ENCODE measurements at regions not wholly inside any gene's neighbourhood (a gene's known extent, or its start where the extent isn't known, plus 50 kb on each side); places are given as distances from the start of the nearest gene placed in this dataset.

DNA sequence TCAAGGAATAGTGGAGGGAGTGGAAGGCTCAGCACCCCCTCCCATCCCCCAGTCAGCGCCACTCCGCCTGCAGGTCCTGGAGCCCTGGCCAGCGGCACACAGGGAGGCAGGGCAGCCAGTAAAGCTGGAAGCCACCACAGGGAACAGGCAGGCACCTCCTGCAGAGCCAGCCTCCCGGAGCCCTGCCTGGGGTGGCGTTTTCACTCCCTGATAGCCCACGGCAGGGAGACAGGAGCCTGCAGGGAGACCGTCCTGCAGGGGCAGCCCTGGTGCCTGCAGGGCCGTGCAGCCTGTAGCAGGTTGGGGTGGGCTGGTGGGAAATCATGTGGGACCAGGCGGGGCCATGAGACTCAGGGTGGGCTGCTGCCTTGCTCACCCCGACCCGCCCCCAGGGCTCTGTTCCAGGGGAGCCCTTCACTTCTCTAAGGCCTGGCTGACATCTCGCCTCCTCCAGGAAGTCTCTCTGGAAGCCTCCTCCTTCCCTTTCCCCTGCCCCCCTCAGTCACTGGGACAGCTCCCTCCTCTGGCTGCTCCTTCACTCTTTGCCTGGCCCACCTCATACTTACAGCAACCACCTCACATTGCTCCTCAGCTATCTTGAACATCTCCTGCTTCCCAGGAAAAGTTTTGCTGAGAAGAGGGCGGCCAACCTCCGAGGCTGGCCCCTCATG is 221.0 kb downstream of the GLI2 start:
- H3K9me3 ChIP-seq (ENCODE audit: insufficient read depth, low read depth) = no peaks in the 10 kb centered on the region
- no peak for DNase-seq
- no peaks in the 10 kb centered on the region for H3F3A ChIP-seq (ENCODE audit: insufficient read depth, low read depth)
- ChIA-PET CTCF (no interaction called here), POLR2A (ENCODE audit: unreplicated experiment) (no interaction called here)
- no peaks in the 10 kb centered on the region for H3K36me3 ChIP-seq (ENCODE audit: low read depth)
- TF ChIP-seq EZH2 (IDR thresholded peaks at IDR 0.05; ENCODE audit: low read depth) = no peak
- TF ChIP-seq, protein P1, sequence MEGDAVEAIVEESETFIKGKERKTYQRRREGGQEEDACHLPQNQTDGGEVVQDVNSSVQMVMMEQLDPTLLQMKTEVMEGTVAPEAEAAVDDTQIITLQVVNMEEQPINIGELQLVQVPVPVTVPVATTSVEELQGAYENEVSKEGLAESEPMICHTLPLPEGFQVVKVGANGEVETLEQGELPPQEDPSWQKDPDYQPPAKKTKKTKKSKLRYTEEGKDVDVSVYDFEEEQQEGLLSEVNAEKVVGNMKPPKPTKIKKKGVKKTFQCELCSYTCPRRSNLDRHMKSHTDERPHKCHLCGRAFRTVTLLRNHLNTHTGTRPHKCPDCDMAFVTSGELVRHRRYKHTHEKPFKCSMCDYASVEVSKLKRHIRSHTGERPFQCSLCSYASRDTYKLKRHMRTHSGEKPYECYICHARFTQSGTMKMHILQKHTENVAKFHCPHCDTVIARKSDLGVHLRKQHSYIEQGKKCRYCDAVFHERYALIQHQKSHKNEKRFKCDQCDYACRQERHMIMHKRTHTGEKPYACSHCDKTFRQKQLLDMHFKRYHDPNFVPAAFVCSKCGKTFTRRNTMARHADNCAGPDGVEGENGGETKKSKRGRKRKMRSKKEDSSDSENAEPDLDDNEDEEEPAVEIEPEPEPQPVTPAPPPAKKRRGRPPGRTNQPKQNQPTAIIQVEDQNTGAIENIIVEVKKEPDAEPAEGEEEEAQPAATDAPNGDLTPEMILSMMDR (conservative IDR thresholded peaks at IDR 0.05) = no peak
- H3K4me1 ChIP-seq (replicated peaks; ENCODE audit: insufficient read depth) = no peaks in the 10 kb centered on the region
- no TSS peak for BruUV-seq (replicated peaks)
- intact Hi-C loops (cut with micrococcal nuclease; ENCODE audit: unreplicated experiment) = loop anchor here (10.0 kb wide), 1 partner anchor 78 kb away; no protein-coding TSS in a partner anchor
- no peaks in the 10 kb centered on the region for H3K9me2 ChIP-seq (ENCODE audit: insufficient read depth)
- H3K27me3 ChIP-seq (ENCODE audit: insufficient read depth, low read depth) = peaks cover 10% of the 10 kb centered on the region
- H3K4me3 ChIP-seq = no peak overlapping the region
- H4K20me1 ChIP-seq (ENCODE audit: insufficient read depth) = no peaks in the 10 kb centered on the region
- H3K27ac ChIP-seq = no peak overlapping the region
- no peaks in the 10 kb centered on the region for H3K79me2 ChIP-seq (ENCODE audit: low read depth)
- no peak overlapping the region for H2AFZ ChIP-seq
- H3K4me2 ChIP-seq = no peak overlapping the region

DNA sequence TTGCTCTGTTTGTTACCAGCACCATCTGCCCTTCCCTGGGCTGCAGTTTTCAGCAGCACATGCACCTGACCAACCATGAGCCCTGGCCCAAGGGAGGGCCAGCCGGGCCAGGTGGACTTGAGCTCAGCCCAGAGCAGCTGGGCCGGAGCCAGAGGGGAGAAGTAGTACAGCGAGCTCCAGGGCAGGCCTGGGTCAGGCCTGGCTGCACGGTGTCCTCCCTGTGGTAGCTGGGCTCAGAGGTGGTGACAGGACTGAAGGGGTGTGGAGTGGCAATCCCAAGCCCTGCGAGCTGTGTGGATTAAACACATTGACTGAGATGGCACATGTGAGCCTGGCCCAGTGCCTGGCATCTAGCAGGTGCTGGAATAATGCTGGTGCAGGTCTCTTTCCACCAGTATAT is 222.2 kb downstream of the GLI2 start:
- H3K4me3 ChIP-seq = no peak overlapping the region
- no peak overlapping the region for H3K27ac ChIP-seq
- ChIA-PET POLR2A (ENCODE audit: unreplicated experiment) (no interaction called here), CTCF (no interaction called here)
- no peaks in the 10 kb centered on the region for H3K79me2 ChIP-seq (ENCODE audit: low read depth)
- no peaks in the 10 kb centered on the region for H3K9me3 ChIP-seq (ENCODE audit: insufficient read depth, low read depth)
- H3K4me2 ChIP-seq = no peak overlapping the region
- H3K27me3 ChIP-seq (ENCODE audit: insufficient read depth, low read depth) = peaks cover 10% of the 10 kb centered on the region
- TF ChIP-seq, protein P1 (conservative IDR thresholded peaks at IDR 0.05) = no peak
- no peak for TF ChIP-seq EZH2 (IDR thresholded peaks at IDR 0.05; ENCODE audit: low read depth)
- no peak overlapping the region for H2AFZ ChIP-seq
- H3K36me3 ChIP-seq (ENCODE audit: low read depth) = no peaks in the 10 kb centered on the region
- H3K4me1 ChIP-seq (replicated peaks; ENCODE audit: insufficient read depth) = no peaks in the 10 kb centered on the region
- no peaks in the 10 kb centered on the region for H3F3A ChIP-seq (ENCODE audit: insufficient read depth, low read depth)
- H3K9me2 ChIP-seq (ENCODE audit: insufficient read depth) = no peaks in the 10 kb centered on the region
- no TSS peak for BruUV-seq (replicated peaks)
- DNase-seq = no peak
- intact Hi-C loops (cut with micrococcal nuclease; ENCODE audit: unreplicated experiment) = loop anchor here (10.0 kb wide), 1 partner anchor 77 kb away; no protein-coding TSS in a partner anchor
- H4K20me1 ChIP-seq (ENCODE audit: insufficient read depth) = no peaks in the 10 kb centered on the region

DNA sequence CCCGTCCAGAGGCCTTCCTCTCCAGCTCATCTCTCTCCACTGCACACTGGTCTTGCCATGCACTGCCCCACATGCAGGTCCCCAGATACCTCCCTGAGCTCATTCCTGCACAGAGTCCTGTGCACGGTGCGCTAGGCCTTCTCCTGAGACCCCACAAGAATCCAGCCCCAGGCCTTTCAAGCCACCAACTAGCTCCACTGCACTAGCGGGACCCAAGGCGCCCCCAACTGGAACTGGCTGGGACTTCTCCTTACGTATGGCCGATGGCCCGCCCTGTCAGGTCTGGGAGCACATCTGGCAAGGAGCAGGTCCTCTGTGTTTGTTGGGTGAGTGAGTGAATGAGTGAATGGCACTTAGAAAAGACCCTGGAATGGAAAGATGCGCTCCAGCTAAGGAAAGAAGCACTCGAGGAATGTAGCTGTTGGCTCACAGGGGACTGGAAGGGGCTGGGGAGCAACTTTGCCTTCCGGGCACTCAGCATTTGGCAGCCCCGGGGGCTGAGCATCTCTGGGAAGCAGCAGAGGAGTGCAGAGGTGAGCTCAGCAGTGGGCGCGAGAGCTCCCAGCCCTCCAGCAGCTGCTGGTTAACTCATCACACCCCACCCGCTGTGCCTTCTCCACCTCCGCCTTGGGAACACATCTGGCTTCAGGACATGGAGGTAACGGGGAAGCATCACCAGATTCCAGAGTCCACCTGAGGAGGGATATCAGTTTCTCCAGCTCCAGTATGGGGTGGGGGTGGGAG is 223.1 kb downstream of the GLI2 start:
- no peaks in the 10 kb centered on the region for H3K36me3 ChIP-seq (ENCODE audit: low read depth)
- no peaks in the 10 kb centered on the region; the same call in 1 of the 2 replicates for H3K4me1 ChIP-seq (replicated peaks; ENCODE audit: insufficient read depth)
- no peaks in the 10 kb centered on the region for H3K9me2 ChIP-seq (ENCODE audit: insufficient read depth)
- ChIA-PET CTCF (no interaction called here), POLR2A (ENCODE audit: unreplicated experiment) (no interaction called here)
- no peaks in the 10 kb centered on the region for H3F3A ChIP-seq (ENCODE audit: insufficient read depth, low read depth)
- H3K79me2 ChIP-seq (ENCODE audit: low read depth) = no peaks in the 10 kb centered on the region
- TF ChIP-seq, protein P1 (conservative IDR thresholded peaks at IDR 0.05) = peak; percentile 43; the same call in 1 of the 2 replicates
- no peak for TF ChIP-seq EZH2 (IDR thresholded peaks at IDR 0.05; ENCODE audit: low read depth)
- peaks cover 10% of the 10 kb centered on the region for H3K27me3 ChIP-seq (ENCODE audit: insufficient read depth, low read depth)
- H3K27ac ChIP-seq = no peak overlapping the region
- no peaks in the 10 kb centered on the region for H4K20me1 ChIP-seq (ENCODE audit: insufficient read depth)
- no peak overlapping the region for H3K4me3 ChIP-seq
- intact Hi-C loops (cut with micrococcal nuclease; ENCODE audit: unreplicated experiment) = loop anchor here (10.0 kb wide), 1 partner anchor 76 kb away; no protein-coding TSS in a partner anchor
- no peak overlapping the region for H3K4me2 ChIP-seq
- no peak overlapping the region for H2AFZ ChIP-seq
- DNase-seq = no peak
- H3K9me3 ChIP-seq (ENCODE audit: insufficient read depth, low read depth) = no peaks in the 10 kb centered on the region
- no TSS peak for BruUV-seq (replicated peaks)
